CD4-positive, alpha-beta T cell treated with Interleukin-2 at 100 ng/mL for 4 hours (primary cell): ENCODE measurements at regions not wholly inside any gene's neighbourhood (a gene's known extent, or its start where the extent isn't known, plus 50 kb on each side); places are given as distances from the start of the nearest gene placed in this dataset.

Source experiments
- DNase-seq: peaks from one replicate; pipeline ENCODE4 v3.0.0-alpha.2; 2020; ENCODE audit warnings: low spot score

DNA sequence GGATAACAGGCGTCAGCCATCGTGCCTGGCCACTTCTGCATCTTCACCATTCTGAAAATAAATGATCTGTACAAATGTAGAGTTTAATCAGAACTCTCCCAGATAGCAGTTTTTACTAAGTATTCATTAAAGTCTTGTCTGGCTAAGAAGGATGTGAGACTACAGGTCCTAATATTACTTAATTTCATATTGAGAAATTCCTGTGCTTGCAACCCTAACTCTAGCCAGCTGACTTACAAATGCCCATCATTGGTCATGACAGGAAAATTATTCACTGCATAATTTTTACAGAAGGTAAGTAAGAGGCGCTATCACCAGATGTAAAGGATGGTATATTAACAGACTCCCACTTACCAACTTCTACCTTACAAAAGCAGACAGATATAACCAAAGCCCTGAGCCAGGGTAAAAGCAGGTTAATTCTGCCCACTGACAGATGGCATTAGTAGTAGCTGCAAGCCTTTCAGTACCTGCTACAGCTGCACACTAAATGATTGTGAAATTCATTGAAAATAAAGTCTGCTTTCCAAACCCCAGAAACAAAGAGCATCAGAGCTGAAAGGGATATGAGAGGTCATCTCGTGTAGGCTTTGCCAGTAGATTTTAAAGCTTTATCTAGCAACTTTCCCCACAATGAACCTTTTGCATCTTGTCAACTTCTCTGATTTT, 55.9 kb upstream of the FOXN2 start:
- no peak for DNase-seq

DNA sequence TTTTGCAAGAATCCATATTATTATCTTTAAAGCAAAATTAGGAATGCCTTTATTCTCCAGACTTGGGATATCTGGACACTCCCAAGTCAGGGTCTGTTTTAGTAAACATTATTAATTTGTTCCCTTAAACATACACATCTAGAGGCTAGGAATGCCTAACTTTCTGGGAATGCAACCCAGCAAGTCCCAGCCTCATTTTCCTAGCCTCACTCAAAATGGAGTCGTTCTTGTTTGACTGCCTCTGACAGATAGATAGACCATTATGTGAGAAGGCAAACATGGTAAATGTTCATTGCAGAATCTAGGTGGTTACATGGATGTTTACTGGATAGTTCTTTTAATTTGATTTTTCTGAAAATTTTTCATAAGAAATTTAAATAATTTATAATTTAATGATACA, 54.7 kb upstream of the FOXN2 start:
- no peak for DNase-seq

DNA sequence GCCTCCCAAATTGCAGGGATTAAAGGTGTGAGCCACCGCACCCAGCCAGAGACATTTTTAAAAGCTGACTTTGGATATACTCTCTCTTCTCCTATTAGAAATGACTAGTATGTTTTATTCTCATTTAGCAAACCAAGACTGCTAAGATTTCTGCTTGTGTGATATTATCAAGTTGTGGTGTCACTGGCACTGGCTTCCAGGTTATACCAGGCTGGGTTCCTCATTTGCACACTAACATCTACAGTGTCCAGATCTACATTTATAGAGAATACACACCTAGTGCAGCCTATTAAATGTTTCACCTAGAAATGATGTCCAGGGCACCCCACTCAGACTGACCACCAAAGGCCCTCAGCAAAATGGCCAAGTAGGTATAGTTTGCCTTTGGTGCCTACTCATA, 49.9 kb upstream of the FOXN2 start:
- no peak for DNase-seq
